Parathyroid adenoma (tissue), 2 donors: ENCODE measurements at regions not wholly inside any gene's neighbourhood (a gene's known extent, or its start where the extent isn't known, plus 50 kb on each side); places are given as distances from the start of the nearest gene placed in this dataset.

Experiments
- H2AFZ ChIP-seq: fragments of 300-600 bp; sonication (generic); one replicate; pipeline ENCODE4 v1.7.0; 2017; ENCODE audit warnings: antibody characterized with exemption, mild to moderate bottlenecking
- H3K27ac ChIP-seq: fragments of 300-600 bp; sonication (generic); one replicate; pipeline ENCODE4 v1.7.0; 2017
- H3K27me3 ChIP-seq: fragments of 300-600 bp; sonication (generic); one replicate; pipeline ENCODE4 v1.7.0; 2017; ENCODE audit warnings: low read length; ENCODE audit not compliant: control insufficient read depth, insufficient read depth
- H3K36me3 ChIP-seq: fragments of 300-600 bp; sonication (generic); one replicate; pipeline ENCODE4 v1.7.0; 2017; ENCODE audit warnings: low read length; ENCODE audit not compliant: control insufficient read depth, insufficient read depth
- H3K4me1 ChIP-seq: fragments of 300-600 bp; sonication (generic); one replicate; pipeline ENCODE4 v1.7.0; 2017; ENCODE audit warnings: control low read depth
- H3K4me2 ChIP-seq: fragments of 300-600 bp; sonication (generic); one replicate; pipeline ENCODE4 v1.7.0; 2017; ENCODE audit warnings: low read length
- H3K4me3 ChIP-seq: fragments of 300-600 bp; sonication (generic); one replicate; pipeline ENCODE4 v1.7.0; 2017; ENCODE audit warnings: low read depth, low read length
- H3K79me2 ChIP-seq: fragments of 300-600 bp; sonication (generic); one replicate; pipeline ENCODE4 v1.7.0; 2017; ENCODE audit warnings: control low read depth
- H3K9ac ChIP-seq: fragments of 300-600 bp; sonication (generic); one replicate; pipeline ENCODE4 v1.7.0; 2017; ENCODE audit warnings: mild to moderate bottlenecking
- H3K9me3 ChIP-seq: fragments of 300-600 bp; sonication (generic); one replicate; pipeline ENCODE4 v1.7.0; 2017; ENCODE audit warnings: low read length; ENCODE audit not compliant: control insufficient read depth
- TF ChIP-seq, protein P1 (sequence below): fragments of 300-600 bp; sonication (generic); IDR thresholded peaks from one replicate; pipeline ENCODE4 v1.7.0; 2017; ENCODE audit warnings: antibody characterized with exemption, mild to moderate bottlenecking
- donor health status: primary hyperparathyroidism.

DNA sequence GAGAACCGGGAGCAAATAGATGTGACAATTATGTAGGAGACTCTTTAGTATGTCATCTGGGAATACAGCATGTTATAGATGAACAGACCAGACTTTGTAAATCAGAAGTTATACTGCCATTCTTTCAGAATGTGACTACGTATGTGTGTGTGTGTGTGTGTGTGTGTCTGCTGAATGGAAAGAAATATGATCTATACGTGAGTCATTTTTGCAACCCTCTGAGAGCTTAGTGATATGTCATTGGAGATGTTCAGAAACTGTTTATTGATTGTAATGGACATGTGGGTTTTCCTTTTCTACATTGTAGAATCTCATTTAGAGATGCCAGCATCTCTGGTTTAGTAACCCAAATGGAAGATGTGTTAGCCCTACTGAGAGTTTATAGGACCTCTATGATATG is 731.5 kb downstream of the TLE1 start:
- TF ChIP-seq, protein P1, sequence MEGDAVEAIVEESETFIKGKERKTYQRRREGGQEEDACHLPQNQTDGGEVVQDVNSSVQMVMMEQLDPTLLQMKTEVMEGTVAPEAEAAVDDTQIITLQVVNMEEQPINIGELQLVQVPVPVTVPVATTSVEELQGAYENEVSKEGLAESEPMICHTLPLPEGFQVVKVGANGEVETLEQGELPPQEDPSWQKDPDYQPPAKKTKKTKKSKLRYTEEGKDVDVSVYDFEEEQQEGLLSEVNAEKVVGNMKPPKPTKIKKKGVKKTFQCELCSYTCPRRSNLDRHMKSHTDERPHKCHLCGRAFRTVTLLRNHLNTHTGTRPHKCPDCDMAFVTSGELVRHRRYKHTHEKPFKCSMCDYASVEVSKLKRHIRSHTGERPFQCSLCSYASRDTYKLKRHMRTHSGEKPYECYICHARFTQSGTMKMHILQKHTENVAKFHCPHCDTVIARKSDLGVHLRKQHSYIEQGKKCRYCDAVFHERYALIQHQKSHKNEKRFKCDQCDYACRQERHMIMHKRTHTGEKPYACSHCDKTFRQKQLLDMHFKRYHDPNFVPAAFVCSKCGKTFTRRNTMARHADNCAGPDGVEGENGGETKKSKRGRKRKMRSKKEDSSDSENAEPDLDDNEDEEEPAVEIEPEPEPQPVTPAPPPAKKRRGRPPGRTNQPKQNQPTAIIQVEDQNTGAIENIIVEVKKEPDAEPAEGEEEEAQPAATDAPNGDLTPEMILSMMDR, result no peak
- H3K27me3 ChIP-seq, result no peaks in the 10 kb centered on the region

GRCh38 chr9:80954521-80954920 is 734.8 kb downstream of the TLE1 start:
- H3K79me2 ChIP-seq, result no peaks in the 10 kb centered on the region

More for the DNA sequence above, 731.5 kb downstream of the TLE1 start:
- H3K4me2 ChIP-seq, result no peak overlapping the region
- H3K9ac ChIP-seq, result no peak overlapping the region
- no peak overlapping the region for H2AFZ ChIP-seq
- H3K4me3 ChIP-seq, result no peak overlapping the region
- no peak overlapping the region for H3K27ac ChIP-seq
- no peaks in the 10 kb centered on the region for H3K9me3 ChIP-seq
- H3K79me2 ChIP-seq, result no peaks in the 10 kb centered on the region
- no peaks in the 10 kb centered on the region for H3K36me3 ChIP-seq
- no peaks in the 10 kb centered on the region for H3K4me1 ChIP-seq

DNA sequence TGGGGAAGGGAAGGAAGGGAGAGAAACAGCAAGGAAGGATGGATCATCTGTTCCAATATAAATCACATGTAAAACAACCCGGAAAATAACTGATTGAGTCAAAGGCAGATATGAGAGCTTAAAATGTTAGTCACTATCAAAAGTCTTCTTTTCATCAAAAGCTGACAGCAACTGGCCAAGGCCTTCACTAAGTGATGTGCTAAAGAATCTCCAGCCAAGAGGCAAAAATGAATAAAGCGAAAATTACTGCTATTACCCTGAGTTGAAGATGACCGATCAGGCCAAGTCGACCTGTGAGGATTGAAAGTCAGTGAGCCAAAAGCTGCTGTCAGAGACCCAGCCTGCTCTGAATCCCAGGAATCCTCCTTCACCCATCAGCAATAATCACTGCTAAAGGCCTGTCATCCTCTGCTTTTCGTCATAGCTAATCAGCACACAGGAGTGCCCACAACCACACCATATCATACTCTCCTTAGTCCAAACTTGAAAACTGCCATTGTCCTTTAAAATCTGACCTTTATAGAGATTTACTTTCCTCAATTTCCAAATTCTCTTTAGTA is 736.9 kb downstream of the TLE1 start:
- Histone ChIP-seq H3K79me2 (no peaks in the 10 kb centered on the region), H3K27me3 (no peaks in the 10 kb centered on the region), H3K4me3 (no peak overlapping the region), H3K36me3 (no peaks in the 10 kb centered on the region), H3K4me2 (no peak overlapping the region), H3K27ac (no peak overlapping the region), H2AFZ (no peak overlapping the region), H3K9me3 (no peaks in the 10 kb centered on the region), H3K9ac (no peak overlapping the region), H3K4me1 (no peaks in the 10 kb centered on the region)
- TF ChIP-seq, protein P1, result no peak

More at GRCh38 chr9:80954521-80954920, 734.8 kb downstream of the TLE1 start:
- no peak overlapping the region for H2AFZ ChIP-seq
- H3K9me3 ChIP-seq, result no peaks in the 10 kb centered on the region
- no peaks in the 10 kb centered on the region for H3K27me3 ChIP-seq
- H3K27ac ChIP-seq, result no peak overlapping the region
- no peak overlapping the region for H3K4me3 ChIP-seq
- H3K4me2 ChIP-seq, result no peak overlapping the region
- H3K36me3 ChIP-seq, result no peaks in the 10 kb centered on the region
- no peak overlapping the region for H3K9ac ChIP-seq
- no peaks in the 10 kb centered on the region for H3K4me1 ChIP-seq
- TF ChIP-seq, protein P1, result no peak

DNA sequence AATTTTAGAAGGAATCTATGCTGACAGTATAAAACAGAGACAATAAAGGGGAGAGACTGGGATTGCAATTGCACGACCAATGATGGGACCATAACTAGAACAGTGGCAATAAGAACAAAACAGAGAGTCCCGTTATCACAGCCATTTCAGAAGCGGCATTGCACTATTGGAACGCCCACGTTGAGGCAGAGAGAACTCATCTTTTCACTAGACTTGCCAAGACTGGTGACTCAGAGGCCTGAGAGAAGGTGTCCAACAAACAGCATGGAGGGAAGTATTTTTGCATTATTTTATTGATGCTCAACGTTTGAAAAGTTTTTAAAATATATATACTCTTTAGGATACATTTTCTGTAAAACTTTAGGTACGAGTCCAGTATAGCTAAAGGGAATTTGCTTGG is 737.7 kb downstream of the TLE1 start:
- Histone ChIP-seq H2AFZ (no peak overlapping the region), H3K27me3 (no peaks in the 10 kb centered on the region), H3K36me3 (no peaks in the 10 kb centered on the region), H3K4me1 (no peaks in the 10 kb centered on the region), H3K9me3 (no peaks in the 10 kb centered on the region), H3K79me2 (no peaks in the 10 kb centered on the region), H3K4me3 (no peak overlapping the region), H3K27ac (no peak overlapping the region), H3K9ac (no peak overlapping the region), H3K4me2 (no peak overlapping the region)
- TF ChIP-seq, protein P1, result no peak

- H3K27ac ChIP-seq, result no peak overlapping the region
- no peaks in the 10 kb centered on the region for H3K79me2 ChIP-seq
- H3K27me3 ChIP-seq, result no peaks in the 10 kb centered on the region
- H3K36me3 ChIP-seq, result no peaks in the 10 kb centered on the region
- no peaks in the 10 kb centered on the region for H3K4me1 ChIP-seq
- no peak overlapping the region for H2AFZ ChIP-seq
- no peaks in the 10 kb centered on the region for H3K9me3 ChIP-seq
- H3K9ac ChIP-seq, result no peak overlapping the region
- H3K4me2 ChIP-seq, result no peak overlapping the region
- no peak overlapping the region for H3K4me3 ChIP-seq
- TF ChIP-seq, protein P1, result no peak
These were observed 740.5 kb downstream of the TLE1 start for GRCh38 chr9:80948876-80949275.
